NCI-H526 treated with DMSO at 0.1 percent for 48 hours (cell line): ENCODE measurements at regions not wholly inside any gene's neighbourhood (a gene's known extent, or its start where the extent isn't known, plus 50 kb on each side); places are given as distances from the start of the nearest gene placed in this dataset.
"Not testable (repeated sequence)": the region's sequence is repeated elsewhere in the genome, so short reads cannot be mapped to it uniquely, and the experiment has no call there.

Source experiments
- DNase-seq: peaks from one replicate; lab custom pipeline; 2025; lab: John Stamatoyannopoulos, UW

- DNase-seq = no peak
Measured at GRCh38 chr3:162541923-162542322, 1045.3 kb downstream of the OTOL1 start.

- DNase-seq = no peak
Measured at GRCh38 chr3:162544246-162544645, 1047.6 kb downstream of the OTOL1 start.

GRCh38 chr3:162546910-162547309, 1050.3 kb downstream of the OTOL1 start:
- no peak for DNase-seq

- no peak for DNase-seq
Measured at GRCh38 chr3:162547321-162547720, 1050.7 kb downstream of the OTOL1 start.

- DNase-seq = no peak
Measured at GRCh38 chr3:162555761-162556160, 1059.2 kb downstream of the OTOL1 start.

GRCh38 chr3:162558016-162558415, 1061.4 kb downstream of the OTOL1 start:
- DNase-seq = no peak

GRCh38 chr3:162568706-162569105, 1072.1 kb downstream of the OTOL1 start:
- no peak for DNase-seq

- DNase-seq = no peak
Measured at GRCh38 chr3:162569314-162569713, 1072.7 kb downstream of the OTOL1 start.

- DNase-seq = no peak
Measured at GRCh38 chr3:162584986-162585385, 1088.4 kb downstream of the OTOL1 start.

GRCh38 chr3:162586591-162586990, 1090.0 kb downstream of the OTOL1 start:
- no peak for DNase-seq

- no peak for DNase-seq
Measured at GRCh38 chr3:162597226-162597625, 1100.6 kb downstream of the OTOL1 start.

- DNase-seq = not testable (repeated sequence)
Measured at GRCh38 chr3:162598500-162598899, 1101.9 kb downstream of the OTOL1 start.

- DNase-seq = not testable (repeated sequence)
Measured at GRCh38 chr3:162599742-162600141, 1103.1 kb downstream of the OTOL1 start.

GRCh38 chr3:162601101-162601670, 1104.6 kb downstream of the OTOL1 start:
- DNase-seq = no peak

GRCh38 chr3:162602619-162603018, 1106.0 kb downstream of the OTOL1 start:
- DNase-seq = no peak

GRCh38 chr3:162605651-162606204, 1109.1 kb downstream of the OTOL1 start:
- no peak for DNase-seq

- DNase-seq = no peak
Measured at GRCh38 chr3:162610261-162610660, 1113.7 kb downstream of the OTOL1 start.

GRCh38 chr3:162612991-162613390, 1116.4 kb downstream of the OTOL1 start:
- no peak for DNase-seq

GRCh38 chr3:162626172-162626571, 1129.6 kb downstream of the OTOL1 start:
- no peak for DNase-seq

GRCh38 chr3:162628531-162628930, 1131.9 kb downstream of the OTOL1 start:
- DNase-seq = no peak

GRCh38 chr3:162629372-162629771, 1132.8 kb downstream of the OTOL1 start:
- no peak for DNase-seq

- DNase-seq = no peak
Measured at GRCh38 chr3:162632672-162633071, 1136.1 kb downstream of the OTOL1 start.

GRCh38 chr3:162640208-162640607, 1143.6 kb downstream of the OTOL1 start:
- not testable (repeated sequence) for DNase-seq

- DNase-seq = no peak
Measured at GRCh38 chr3:162641317-162641716, 1144.7 kb downstream of the OTOL1 start.
